Gastrocnemius medialis (tissue), 4 donors: ENCODE measurements at regions not wholly inside any gene's neighbourhood (a gene's known extent, or its start where the extent isn't known, plus 50 kb on each side); places are given as distances from the start of the nearest gene placed in this dataset.

Experiments
- ATAC-seq, 2 donors: fragments of 150-250 bp; one replicate each; pipeline ENCODE4 v1.9.1; 2016
- DNase-seq, 2 donors: peaks; one replicate each; pipeline ENCODE4 v3.0.0-alpha.2; 2019
- H3K27ac ChIP-seq, 4 donors: fragments of 200-600 bp; sonication (generic); 1 replicate in 1 of 4; 2 replicates in 3 of 4; pipeline ENCODE4 v1.5.1; 2016 to 2018; ENCODE audit warnings: mild to moderate bottlenecking in 2 of 4, moderate library complexity in 1 of 4
- H3K27me3 ChIP-seq, 3 donors: fragments of 200-600 bp; sonication (generic) in 2 of 3; 1 replicate in 1 of 3; 2 replicates in 2 of 3; pipeline versions ENCODE4 v1.5.1 to v1.6.0; 2016 to 2019; ENCODE audit warnings: mild to moderate bottlenecking in 1 of 3, moderate library complexity in 1 of 3
- H3K36me3 ChIP-seq, 2 donors: fragments of 200-600 bp; sonication (generic) in 1 of 2; one replicate each; pipeline ENCODE4 v1.5.1; 2017 to 2018
- H3K4me1 ChIP-seq, 2 donors: fragments of 200-600 bp; sonication (generic) in 1 of 2; one replicate each; pipeline ENCODE4 v1.5.1; 2016 to 2017; ENCODE audit warnings: mild to moderate bottlenecking in 2 of 2
- H3K4me3 ChIP-seq, 4 donors: fragments of 200-600 bp; sonication (generic) in 3 of 4; 1 replicate in 1 of 4; 2 replicates in 3 of 4; pipeline ENCODE4 v1.5.1; 2016 to 2019; ENCODE audit warnings: mild to moderate bottlenecking in 2 of 4
- H3K9me3 ChIP-seq, 3 donors: fragments of 200-600 bp; sonication (generic) in 2 of 3; 1 replicate in 1 of 3; 2 replicates in 2 of 3; pipeline ENCODE4 v1.5.1; 2016 to 2019
- CTCF ChIP-seq, 5 experiments: fragments of 450-650 bp in 3 of 5; fragments of 200-600 bp in 2 of 5; sonication (generic) in 2 of 5; IDR thresholded peaks in 4 of 5; conservative IDR thresholded peaks in 1 of 5; 1 replicate in 4 of 5; 2 replicates in 1 of 5; pipeline ENCODE4 v1.5.1; 2016 to 2019; ENCODE audit warnings: antibody characterized with exemption in 5 of 5, mild to moderate bottlenecking in 3 of 5, moderate library complexity in 3 of 5
- POLR2A ChIP-seq, 2 donors: fragments of 450-650 bp; IDR thresholded peaks; one replicate each; pipeline ENCODE4 v1.6.1; 2017; ENCODE audit warnings: antibody characterized with exemption in 2 of 2, mild to moderate bottlenecking in 2 of 2, moderate library complexity in 2 of 2
- in situ Hi-C, 4 donors: fragments of 200-750 bp; cut with MboI; loops; one replicate each; pipeline versions ENCODE4 v1.15.0 to v1.8.0; 2017; ENCODE audit warnings: low sequenced_read_pairs in 4 of 4
- intact Hi-C: fragments of 100-400 bp; cut with DNase I; formaldehyde crosslinking; loops from one replicate; pipeline ENCODE4 v1.15.1; 2023; ENCODE audit warnings: low total_unique reads

GRCh38 chr1:244301595-244302130 lies 150.0 kb downstream of the ADSS2 start:
- Histone ChIP-seq H3K4me3 (no peak overlapping the region), H3K36me3 (no peaks in the 10 kb centered on the region), H3K27ac (no peak overlapping the region), H3K27me3 (no peaks in the 10 kb centered on the region), H3K4me1 (no peaks in the 10 kb centered on the region), H3K9me3 (no peaks in the 10 kb centered on the region)
- DNase-seq (no peak), ATAC-seq (no peak)
- TF ChIP-seq POLR2A (IDR thresholded peaks at IDR 0.05), result no peak
- TF ChIP-seq CTCF (IDR thresholded peaks at IDR 0.05 in 4 of 5, conservative IDR thresholded peaks at IDR 0.05 in 1 of 5), result no peak
- in situ Hi-C loops, result no loop called here
- intact Hi-C loops, result no loop called here

- intact Hi-C loops (no loop called here), in situ Hi-C loops (no loop called here)
- no peak overlapping the region for H3K27ac ChIP-seq
- H3K36me3 ChIP-seq, result no peaks in the 10 kb centered on the region
- H3K27me3 ChIP-seq, result no peaks in the 10 kb centered on the region
- H3K4me3 ChIP-seq, result no peak overlapping the region
- TF ChIP-seq CTCF (IDR thresholded peaks at IDR 0.05 in 4 of 5, conservative IDR thresholded peaks at IDR 0.05 in 1 of 5), result no peak
- no peak for TF ChIP-seq POLR2A (IDR thresholded peaks at IDR 0.05)
- H3K4me1 ChIP-seq, result no peaks in the 10 kb centered on the region
- ATAC-seq (no peak), DNase-seq (no peak)
- H3K9me3 ChIP-seq, result no peaks in the 10 kb centered on the region
These were observed 148.7 kb downstream of the ADSS2 start for GRCh38 chr1:244302876-244303609.

GRCh38 chr1:244303610-244303969 lies 148.1 kb downstream of the ADSS2 start:
- Histone ChIP-seq H3K9me3 (no peaks in the 10 kb centered on the region), H3K27ac (no peak overlapping the region), H3K36me3 (no peaks in the 10 kb centered on the region), H3K4me1 (no peaks in the 10 kb centered on the region), H3K27me3 (no peaks in the 10 kb centered on the region), H3K4me3 (no peak overlapping the region)
- in situ Hi-C loops (no loop called here), intact Hi-C loops (no loop called here)
- TF ChIP-seq CTCF (IDR thresholded peaks at IDR 0.05 in 4 of 5, conservative IDR thresholded peaks at IDR 0.05 in 1 of 5), result no peak
- DNase-seq (no peak), ATAC-seq (no peak)

- TF ChIP-seq CTCF (IDR thresholded peaks at IDR 0.05 in 4 of 5, conservative IDR thresholded peaks at IDR 0.05 in 1 of 5) (no peak), POLR2A (IDR thresholded peaks at IDR 0.05) (no peak)
- intact Hi-C loops (no loop called here), in situ Hi-C loops (no loop called here)
- no peak for DNase-seq
- Histone ChIP-seq H3K27me3 (no peaks in the 10 kb centered on the region), H3K36me3 (no peaks in the 10 kb centered on the region), H3K27ac (no peak overlapping the region), H3K9me3 (no peaks in the 10 kb centered on the region), H3K4me1 (no peaks in the 10 kb centered on the region), H3K4me3 (no peak overlapping the region)
- ATAC-seq, result no peak
These were observed 147.6 kb downstream of the ADSS2 start for GRCh38 chr1:244304156-244304555.

- ATAC-seq, result no peak
- in situ Hi-C loops, result no loop called here
These were observed 147.1 kb downstream of the ADSS2 start for GRCh38 chr1:244304656-244305055.

More at GRCh38 chr1:244304656-244305055, 147.1 kb downstream of the ADSS2 start:
- H3K27ac ChIP-seq, result no peak overlapping the region
- H3K9me3 ChIP-seq, result no peaks in the 10 kb centered on the region
- DNase-seq, result no peak
- intact Hi-C loops, result no loop called here
- no peaks in the 10 kb centered on the region for H3K4me1 ChIP-seq
- H3K36me3 ChIP-seq, result no peaks in the 10 kb centered on the region
- TF ChIP-seq POLR2A (IDR thresholded peaks at IDR 0.05), result no peak
- no peak for TF ChIP-seq CTCF (IDR thresholded peaks at IDR 0.05 in 4 of 5, conservative IDR thresholded peaks at IDR 0.05 in 1 of 5)
- no peak overlapping the region for H3K4me3 ChIP-seq
- H3K27me3 ChIP-seq, result no peaks in the 10 kb centered on the region
